WERI-Rb-1 (cell line): ENCODE measurements at regions not wholly inside any gene's neighbourhood (a gene's known extent, or its start where the extent isn't known, plus 50 kb on each side); places are given as distances from the start of the nearest gene placed in this dataset.

Experiments
- DNase-seq: peaks from one replicate; pipeline ENCODE4 v3.0.0-alpha.2; 2020
- H3K27ac ChIP-seq: fragments of 250-450 bp; sonication (Bioruptor Pico); 2 replicates; pipeline ENCODE4 v1.5.1; 2020; ENCODE audit warnings: mild to moderate bottlenecking, moderate library complexity
- H3K27me3 ChIP-seq: fragments of 250-450 bp; sonication (Bioruptor Pico); 2 replicates; pipeline ENCODE4 v1.5.1; 2021; ENCODE audit warnings: mild to moderate bottlenecking, low read depth, moderate library complexity; ENCODE audit not compliant: insufficient read depth, severe bottlenecking
- H3K36me3 ChIP-seq: fragments of 250-450 bp; sonication (Bioruptor Pico); 2 replicates; pipeline ENCODE4 v1.5.1; 2020; ENCODE audit warnings: mild to moderate bottlenecking, moderate library complexity
- H3K4me3 ChIP-seq: 2 replicates; pipeline ENCODE4 v1.5.1; 2011; ENCODE audit warnings: low read depth, mild to moderate bottlenecking, control low read depth, low read length
- H3K9me3 ChIP-seq: fragments of 250-450 bp; sonication (Bioruptor Pico); 2 replicates; pipeline ENCODE4 v1.5.1; 2021; ENCODE audit warnings: mild to moderate bottlenecking, moderate library complexity; ENCODE audit not compliant: severe bottlenecking
- CTCF ChIP-seq: IDR thresholded peaks from 2 replicates; pipeline ENCODE4 v1.5.1; 2011; ENCODE audit warnings: low read depth, mild to moderate bottlenecking, control low read depth, inconsistent platforms, low read length

DNA sequence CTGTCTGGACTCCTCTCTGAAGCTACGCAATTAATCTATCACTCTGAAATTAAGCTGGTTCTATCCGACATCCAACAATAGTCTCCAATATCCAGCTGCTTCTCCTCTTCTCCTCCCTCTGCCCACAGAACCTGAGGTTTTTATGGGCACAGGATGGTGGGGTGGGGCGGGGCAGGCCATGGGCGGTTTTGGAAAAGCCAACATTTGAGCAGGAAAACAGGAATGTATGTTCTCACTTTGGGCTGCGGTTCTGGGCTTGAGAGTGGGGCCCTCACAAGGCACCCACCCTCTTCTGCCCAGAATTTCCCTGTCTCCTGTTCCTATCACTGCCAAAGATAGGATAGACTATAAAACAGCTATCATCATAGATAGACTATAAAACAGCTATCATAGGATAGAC, 1144.2 kb downstream of the EPHA7 start:
- Histone ChIP-seq H3K27ac (no peak overlapping the region), H3K9me3 (no peaks in the 10 kb centered on the region), H3K27me3 (no peaks in the 10 kb centered on the region), H3K36me3 (no peaks in the 10 kb centered on the region), H3K4me3 (no peak overlapping the region)
- DNase-seq, result no peak
- no peak for TF ChIP-seq CTCF

- no peaks in the 10 kb centered on the region for H3K36me3 ChIP-seq
- no peak for TF ChIP-seq CTCF
- no peaks in the 10 kb centered on the region for H3K9me3 ChIP-seq
- no peak overlapping the region for H3K27ac ChIP-seq
- no peak overlapping the region for H3K4me3 ChIP-seq
- no peak for DNase-seq
- H3K27me3 ChIP-seq, result no peaks in the 10 kb centered on the region
These were observed 1144.8 kb downstream of the EPHA7 start for GRCh38 chr6:92274588-92274987.

GRCh38 chr6:92273694-92274093, 1145.7 kb downstream of the EPHA7 start:
- Histone ChIP-seq H3K9me3 (no peaks in the 10 kb centered on the region), H3K36me3 (no peaks in the 10 kb centered on the region), H3K27me3 (no peaks in the 10 kb centered on the region), H3K4me3 (no peak overlapping the region), H3K27ac (no peak overlapping the region)
- TF ChIP-seq CTCF, result no peak
- no peak for DNase-seq

GRCh38 chr6:92271091-92271490, 1148.3 kb downstream of the EPHA7 start:
- DNase-seq, result no peak
- no peak overlapping the region for H3K4me3 ChIP-seq
- no peak for TF ChIP-seq CTCF
- no peaks in the 10 kb centered on the region for H3K9me3 ChIP-seq
- no peaks in the 10 kb centered on the region for H3K27me3 ChIP-seq
- no peaks in the 10 kb centered on the region for H3K36me3 ChIP-seq
- no peak overlapping the region for H3K27ac ChIP-seq

GRCh38 chr6:92270365-92270764, 1149.0 kb downstream of the EPHA7 start:
- Histone ChIP-seq H3K36me3 (no peaks in the 10 kb centered on the region), H3K27ac (no peak overlapping the region), H3K4me3 (no peak overlapping the region), H3K27me3 (no peaks in the 10 kb centered on the region), H3K9me3 (no peaks in the 10 kb centered on the region)
- no peak for TF ChIP-seq CTCF
- no peak for DNase-seq

- H3K36me3 ChIP-seq, result no peaks in the 10 kb centered on the region
- TF ChIP-seq CTCF, result no peak
- H3K27me3 ChIP-seq, result no peaks in the 10 kb centered on the region
- H3K27ac ChIP-seq, result no peak overlapping the region
- no peaks in the 10 kb centered on the region for H3K9me3 ChIP-seq
- no peak overlapping the region for H3K4me3 ChIP-seq
- DNase-seq, result no peak
These were observed 1152.0 kb downstream of the EPHA7 start for GRCh38 chr6:92267335-92267734.
